ENCODE measurements at regions not wholly inside any gene's neighbourhood (a gene's known extent, or its start where the extent isn't known, plus 50 kb on each side); places are given as distances from the start of the nearest gene placed in this dataset.
"Not testable (repeated sequence)": the region's sequence is repeated elsewhere in the genome, so short reads cannot be mapped to it uniquely, and the experiment has no call there.

DNA sequence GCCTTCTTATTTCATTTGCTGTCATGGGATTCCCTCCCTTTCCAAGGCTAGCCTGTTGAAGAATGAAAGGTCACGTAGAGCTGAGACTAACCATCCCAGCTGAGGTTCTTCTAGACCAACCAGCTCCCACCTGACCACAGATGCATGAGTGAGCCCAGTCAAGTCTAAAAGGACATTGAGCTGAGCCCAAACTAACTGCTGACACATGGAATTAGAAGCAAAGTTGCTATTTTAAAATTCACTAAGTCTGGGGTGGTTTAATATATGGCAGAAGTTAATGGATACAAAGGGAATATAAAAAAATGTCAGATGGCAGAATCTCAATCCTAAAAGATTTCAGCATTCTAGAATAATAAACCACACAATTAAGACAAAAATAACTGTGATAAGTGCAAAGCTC, 118.9 kb upstream of the RASGEF1B start:
- TF ChIP-seq, protein P1, sequence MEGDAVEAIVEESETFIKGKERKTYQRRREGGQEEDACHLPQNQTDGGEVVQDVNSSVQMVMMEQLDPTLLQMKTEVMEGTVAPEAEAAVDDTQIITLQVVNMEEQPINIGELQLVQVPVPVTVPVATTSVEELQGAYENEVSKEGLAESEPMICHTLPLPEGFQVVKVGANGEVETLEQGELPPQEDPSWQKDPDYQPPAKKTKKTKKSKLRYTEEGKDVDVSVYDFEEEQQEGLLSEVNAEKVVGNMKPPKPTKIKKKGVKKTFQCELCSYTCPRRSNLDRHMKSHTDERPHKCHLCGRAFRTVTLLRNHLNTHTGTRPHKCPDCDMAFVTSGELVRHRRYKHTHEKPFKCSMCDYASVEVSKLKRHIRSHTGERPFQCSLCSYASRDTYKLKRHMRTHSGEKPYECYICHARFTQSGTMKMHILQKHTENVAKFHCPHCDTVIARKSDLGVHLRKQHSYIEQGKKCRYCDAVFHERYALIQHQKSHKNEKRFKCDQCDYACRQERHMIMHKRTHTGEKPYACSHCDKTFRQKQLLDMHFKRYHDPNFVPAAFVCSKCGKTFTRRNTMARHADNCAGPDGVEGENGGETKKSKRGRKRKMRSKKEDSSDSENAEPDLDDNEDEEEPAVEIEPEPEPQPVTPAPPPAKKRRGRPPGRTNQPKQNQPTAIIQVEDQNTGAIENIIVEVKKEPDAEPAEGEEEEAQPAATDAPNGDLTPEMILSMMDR (conservative IDR thresholded peaks at IDR 0.05; ENCODE audit: low read length) = no peak
- DNase-seq (ENCODE audit: low read depth) = no peak
- no peak overlapping the region for H3K4me3 ChIP-seq (ENCODE audit: low read length)

DNA sequence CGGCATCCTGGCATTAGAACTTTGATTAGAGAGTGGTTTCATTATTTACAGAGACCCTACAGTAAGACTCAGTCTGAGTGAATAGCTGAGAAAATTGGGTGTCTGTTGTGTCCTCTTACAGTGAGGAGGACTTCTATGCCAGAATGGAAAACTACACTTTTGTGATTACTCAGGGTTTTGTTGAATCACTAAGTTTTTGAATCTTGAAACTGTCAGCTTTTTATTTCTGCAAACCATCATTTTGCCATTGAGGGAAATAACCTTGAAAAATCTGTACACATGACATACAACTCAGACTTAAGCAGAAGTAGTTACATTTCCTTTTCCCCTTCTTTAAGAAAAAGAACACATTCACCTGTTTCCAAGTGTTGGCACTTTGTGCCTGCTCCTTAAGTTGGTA, 117.6 kb upstream of the RASGEF1B start:
- no peak for DNase-seq (ENCODE audit: low read depth)
- TF ChIP-seq, protein P1 (conservative IDR thresholded peaks at IDR 0.05; ENCODE audit: low read length) = no peak
- H3K4me3 ChIP-seq (ENCODE audit: low read length) = no peak overlapping the region

DNA sequence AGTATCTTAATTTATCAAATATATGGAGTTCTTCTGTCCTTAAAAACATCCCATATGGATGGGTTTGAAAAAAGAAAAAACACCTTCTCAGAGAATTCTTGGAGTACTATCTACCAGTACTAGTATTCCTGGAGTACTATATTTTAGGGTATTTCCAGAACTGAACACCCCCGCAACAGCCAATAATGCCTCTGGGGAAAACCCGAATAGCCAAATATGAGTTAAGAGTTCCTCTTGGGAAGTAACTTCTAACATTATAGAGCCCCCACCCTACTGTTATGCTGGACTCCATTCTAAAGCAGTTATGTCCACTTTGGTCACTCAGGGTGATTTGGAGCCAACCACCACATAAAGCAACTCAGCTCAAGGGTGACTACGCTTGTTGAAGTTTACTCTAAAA, 115.0 kb upstream of the RASGEF1B start:
- TF ChIP-seq, protein P1 (conservative IDR thresholded peaks at IDR 0.05; ENCODE audit: low read length) = no peak
- H3K4me3 ChIP-seq (ENCODE audit: low read length) = no peak overlapping the region
- no peak for DNase-seq (ENCODE audit: low read depth)

DNA sequence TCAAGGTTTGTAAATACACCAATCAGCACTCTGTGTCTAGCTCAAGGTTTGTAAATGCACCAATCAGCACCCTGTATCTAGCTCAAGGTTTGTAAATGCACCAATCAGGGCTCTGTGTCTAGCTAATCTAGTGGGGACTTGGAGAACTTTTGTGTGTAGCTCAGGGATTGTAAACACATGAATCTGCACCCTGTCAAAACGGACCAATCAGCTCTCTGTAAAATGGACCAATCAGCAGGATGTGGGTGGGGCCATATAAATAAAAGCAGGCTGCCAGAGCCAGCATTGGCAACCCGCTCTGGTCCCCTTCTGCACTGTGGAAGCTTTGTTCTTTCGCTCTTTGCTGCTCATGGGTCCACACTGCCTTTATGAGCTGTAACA, 109.3 kb upstream of the RASGEF1B start:
- H3K4me3 ChIP-seq (ENCODE audit: low read length) = not testable (repeated sequence)

DNA sequence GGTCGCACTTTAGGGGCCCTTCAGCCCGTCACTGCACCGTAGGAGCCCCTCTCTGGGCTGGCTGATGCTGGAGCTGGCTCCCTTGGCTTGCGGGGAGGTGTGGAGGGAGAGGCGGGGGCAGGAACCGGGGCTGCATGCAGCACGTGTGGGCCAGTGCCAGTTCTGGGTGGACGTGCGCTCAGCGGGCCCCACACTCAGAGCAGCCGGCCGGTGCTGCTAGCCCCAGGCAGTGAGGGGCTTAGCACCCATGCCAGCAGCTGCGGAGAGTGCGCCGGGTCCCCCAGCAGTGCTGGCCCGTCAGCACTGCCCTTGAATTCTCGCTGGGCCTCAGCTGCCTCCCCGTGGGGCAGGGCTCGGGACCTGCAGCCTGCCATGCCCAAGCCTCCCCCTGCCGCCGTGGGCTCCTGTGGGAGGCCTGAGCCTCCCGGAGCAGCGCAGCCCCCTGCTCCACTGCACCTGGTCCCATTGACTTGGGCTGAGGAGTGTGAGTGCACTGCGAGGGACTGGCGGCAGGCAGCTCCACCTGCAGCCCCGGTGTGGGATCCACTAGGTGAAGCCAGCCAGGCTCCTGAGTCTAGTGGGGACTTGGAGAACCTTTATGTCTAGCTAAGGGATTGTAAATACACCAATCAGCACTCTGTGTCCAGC, 108.8 kb upstream of the RASGEF1B start:
- H3K4me3 ChIP-seq (ENCODE audit: low read length) = no peak overlapping the region
- TF ChIP-seq, protein P1 (conservative IDR thresholded peaks at IDR 0.05; ENCODE audit: low read length) = no peak
- no peak for DNase-seq (ENCODE audit: low read depth)

More for the DNA sequence above, 109.3 kb upstream of the RASGEF1B start:
- not testable (repeated sequence) for DNase-seq (ENCODE audit: low read depth)

DNA sequence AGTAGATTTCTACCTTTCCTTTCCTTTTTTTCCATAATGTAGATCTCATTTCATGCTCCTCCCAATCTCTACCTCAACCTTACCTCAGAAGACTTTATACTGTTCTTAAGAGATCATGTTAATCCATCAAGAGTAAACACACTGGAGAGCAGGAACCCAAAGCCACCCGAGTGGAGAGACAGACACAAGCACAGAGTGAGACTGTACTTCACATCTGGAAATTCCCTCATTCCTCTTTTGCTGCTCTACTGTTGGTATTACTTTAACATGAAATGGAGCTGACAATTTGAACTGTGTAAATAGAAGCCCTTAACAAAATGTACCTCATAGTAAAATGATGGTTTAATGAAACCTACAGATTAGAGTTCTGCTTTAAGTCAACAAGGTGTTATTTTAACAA, 105.7 kb upstream of the RASGEF1B start:
- H3K4me3 ChIP-seq (ENCODE audit: low read length) = no peak overlapping the region
- DNase-seq (ENCODE audit: low read depth) = no peak
- TF ChIP-seq, protein P1 (conservative IDR thresholded peaks at IDR 0.05; ENCODE audit: low read length) = no peak

DNA sequence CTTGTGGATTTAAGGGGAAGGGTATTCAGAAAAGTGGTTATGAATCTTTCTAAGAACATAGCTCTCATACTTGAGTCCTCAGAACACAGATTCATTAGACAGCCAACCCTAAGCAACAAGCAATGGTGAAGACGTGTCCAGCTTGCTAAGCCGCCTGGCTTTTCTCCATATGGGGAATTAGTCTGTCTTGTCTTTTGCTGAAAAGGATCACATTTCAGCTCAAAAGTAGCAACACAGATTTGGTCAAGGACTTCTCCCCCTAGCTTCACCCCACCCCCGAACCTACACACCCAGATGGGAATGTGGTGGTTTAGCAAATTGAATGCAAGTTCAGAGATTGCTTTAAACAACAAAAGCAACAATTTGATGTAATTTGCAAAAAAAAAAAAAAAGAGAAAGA, 103.3 kb upstream of the RASGEF1B start:
- no peak overlapping the region for H3K4me3 ChIP-seq (ENCODE audit: low read length)
- TF ChIP-seq, protein P1 (conservative IDR thresholded peaks at IDR 0.05; ENCODE audit: low read length) = no peak
- no peak for DNase-seq (ENCODE audit: low read depth)

DNA sequence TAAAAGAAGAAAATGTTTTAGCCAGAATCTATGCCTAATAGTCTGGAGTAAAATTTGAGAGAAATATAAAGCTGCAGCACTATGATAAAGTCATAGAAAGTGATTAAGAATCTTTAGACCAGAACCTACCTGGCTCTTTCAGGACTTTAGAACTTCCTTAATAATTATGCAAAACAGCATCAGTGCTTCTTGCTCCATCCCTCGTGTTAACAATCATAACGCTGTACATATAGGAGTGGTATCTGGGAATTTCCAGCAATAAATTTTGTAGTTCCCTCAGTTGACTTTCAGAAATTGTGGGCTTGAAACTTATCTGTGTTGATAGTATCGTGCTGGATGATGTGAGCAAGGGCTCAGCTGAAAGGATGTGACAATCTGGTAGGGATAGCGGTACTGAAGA, 102.1 kb upstream of the RASGEF1B start:
- TF ChIP-seq, protein P1 (conservative IDR thresholded peaks at IDR 0.05; ENCODE audit: low read length) = no peak
- no peak overlapping the region for H3K4me3 ChIP-seq (ENCODE audit: low read length)
- DNase-seq (ENCODE audit: low read depth) = no peak

All from AG10803 (cell line).